Femur (tissue), 1 donor: ENCODE measurements at regions not wholly inside any gene's neighbourhood (a gene's known extent, or its start where the extent isn't known, plus 50 kb on each side); places are given as distances from the start of the nearest gene placed in this dataset.

Experiments used
- DNase-seq: peaks from one replicate; pipeline ENCODE4 v3.0.0-alpha.2; 2017

DNA sequence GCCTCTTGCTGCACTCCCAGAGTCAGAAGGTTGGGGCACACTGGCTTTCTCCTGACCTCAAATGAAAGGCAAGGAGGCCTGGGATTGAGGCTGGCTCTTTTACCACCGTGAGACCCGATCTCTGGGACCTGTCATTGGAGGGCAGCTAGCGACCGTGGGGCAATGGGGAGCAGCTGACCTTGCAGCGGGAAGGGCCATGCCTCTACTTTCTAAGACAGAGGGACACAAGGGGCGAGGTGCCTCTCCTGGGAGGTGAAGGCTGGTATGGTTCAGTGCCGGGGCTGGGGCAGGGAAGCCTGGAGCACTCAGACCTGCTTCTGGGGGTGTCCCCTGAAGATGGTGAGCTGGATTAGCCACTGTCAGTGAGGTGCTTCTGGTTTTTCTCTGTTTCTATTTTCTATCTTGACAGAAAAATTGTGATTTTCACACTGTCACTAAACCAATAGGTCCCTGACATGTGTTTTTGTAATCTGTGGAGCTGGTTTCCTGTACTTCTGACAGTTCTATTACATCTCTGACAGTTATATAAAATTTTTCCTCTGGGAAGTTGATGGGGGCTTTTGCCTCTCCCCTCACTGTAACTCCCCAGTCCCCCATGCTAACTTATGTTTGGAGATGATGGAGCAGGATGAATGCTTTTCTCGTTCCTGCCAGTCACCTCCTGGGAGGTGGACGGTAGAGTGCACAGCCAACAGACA, 340.8 kb downstream of the RPS24 start:
- DNase-seq: no peak

DNA sequence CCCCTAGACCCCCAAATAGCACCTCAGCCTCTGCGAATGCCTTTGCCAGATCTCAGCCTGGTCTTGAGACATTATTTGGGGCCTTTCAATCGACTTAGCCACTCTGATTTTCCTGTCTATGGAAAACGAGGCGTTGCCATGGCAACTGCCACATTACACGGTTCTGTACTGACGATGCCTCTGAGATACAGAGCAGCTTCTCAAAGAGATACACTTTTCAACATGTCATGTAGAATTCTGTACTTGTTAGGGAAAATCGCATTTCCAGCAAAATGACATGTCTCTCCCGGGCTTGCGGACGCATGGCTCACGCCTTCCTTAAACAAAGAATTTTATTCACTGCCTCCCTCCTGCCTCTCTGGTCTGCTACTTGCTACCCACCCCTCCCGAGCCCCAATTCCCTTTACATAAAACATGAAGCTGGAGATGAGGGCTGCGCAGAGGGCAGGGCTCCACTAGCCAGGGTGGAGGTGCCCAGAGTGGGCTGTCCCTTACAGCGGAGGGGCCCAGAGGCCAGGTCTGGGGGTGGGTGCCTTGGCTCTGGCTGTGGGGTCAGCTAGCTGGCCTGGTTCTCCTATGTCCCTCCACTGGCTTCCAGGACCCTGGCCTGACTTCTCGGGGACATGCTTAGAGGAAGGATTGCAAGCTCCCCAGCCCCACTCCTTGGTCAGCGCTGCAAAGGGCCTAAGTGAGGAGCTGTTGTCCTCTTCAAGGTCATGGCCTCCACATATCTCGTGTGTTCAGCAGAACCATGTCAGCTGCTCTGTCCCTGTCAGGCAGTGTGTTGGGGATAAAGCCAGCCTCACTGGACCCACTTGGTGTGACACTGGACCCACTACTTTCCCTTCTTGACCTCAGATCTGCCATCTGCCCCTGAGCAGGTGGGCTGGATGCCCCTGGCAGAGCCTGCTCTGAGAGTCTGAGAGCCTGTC, 342.5 kb downstream of the RPS24 start:
- DNase-seq: no peak

DNA sequence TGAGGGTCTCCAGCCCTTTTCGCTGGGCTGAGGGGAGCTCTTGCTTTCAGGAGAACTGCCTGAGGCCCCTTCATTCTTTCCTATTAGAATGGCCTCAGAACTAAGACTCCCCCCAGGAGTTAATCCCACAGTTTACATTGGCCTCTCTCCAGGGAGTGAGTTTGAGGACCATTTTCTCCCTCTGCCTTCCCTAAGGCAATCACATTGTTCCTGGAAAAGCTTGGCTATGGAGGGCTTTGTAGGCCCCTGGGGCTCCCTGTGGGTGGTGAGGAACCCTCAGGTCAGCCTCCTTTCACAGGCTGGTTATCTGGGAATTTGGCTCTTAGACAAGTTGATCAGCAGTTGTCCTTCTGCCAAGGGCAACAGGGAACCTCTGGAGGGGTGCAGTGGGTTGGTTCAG, 343.7 kb downstream of the RPS24 start:
- DNase-seq: no peak

DNA sequence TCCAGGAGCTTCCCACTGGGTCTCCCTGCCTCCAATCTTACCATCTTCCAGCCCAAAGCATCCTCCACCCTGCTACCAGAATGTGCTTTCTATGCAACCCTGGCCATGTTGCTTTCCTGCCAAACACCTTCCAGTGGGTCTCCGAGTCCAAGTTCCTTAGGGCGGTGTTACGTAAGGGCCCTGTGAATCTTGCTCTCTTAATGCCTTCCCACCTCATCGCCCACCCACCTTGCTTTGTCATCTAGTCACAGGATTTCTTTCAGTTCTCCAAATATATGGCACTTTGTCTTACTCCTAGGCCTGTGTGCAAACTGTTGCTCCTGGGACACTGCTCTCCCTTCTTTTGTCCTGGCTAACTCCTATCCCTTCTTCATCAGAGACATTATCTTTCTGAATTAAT, 344.5 kb downstream of the RPS24 start:
- DNase-seq: no peak

DNA sequence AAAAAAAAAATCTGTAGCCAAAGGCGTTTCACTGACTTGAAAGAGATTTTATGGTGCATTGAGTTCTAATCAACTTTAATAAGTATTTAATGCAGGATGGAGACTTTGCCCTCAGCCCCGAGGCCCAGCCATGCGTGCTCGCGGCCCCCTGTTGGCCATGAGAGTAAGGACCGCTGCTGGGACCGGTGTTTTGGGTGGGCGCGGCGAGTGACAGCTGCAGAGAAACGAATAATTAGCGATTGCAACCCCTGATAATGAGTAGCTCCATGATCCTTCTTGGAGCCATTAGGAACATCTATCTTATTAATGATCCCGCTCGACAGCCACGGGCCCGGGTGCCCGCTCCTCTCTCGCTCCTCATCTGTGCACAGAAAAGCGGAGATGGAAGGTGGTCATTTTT, 347.4 kb downstream of the RPS24 start:
- no peak for DNase-seq

DNA sequence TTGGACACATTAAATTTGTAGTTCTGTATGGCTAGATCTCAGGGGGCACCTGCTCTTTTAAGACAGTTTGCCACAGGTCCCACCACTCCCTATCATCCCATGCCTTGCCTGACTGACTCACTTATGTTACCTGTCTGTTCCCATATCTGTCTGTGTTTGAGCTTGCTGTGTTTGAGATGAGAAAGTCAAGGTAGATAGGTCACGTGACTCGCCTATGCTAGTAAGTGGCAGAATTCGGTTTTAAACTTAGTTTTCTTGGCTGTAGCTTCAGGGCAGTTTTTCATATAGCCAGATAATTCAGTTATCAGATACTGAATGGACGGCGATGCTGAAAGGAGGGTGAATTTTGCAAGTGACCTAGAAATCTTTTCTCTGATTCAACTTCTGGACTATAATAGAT, 348.4 kb downstream of the RPS24 start:
- DNase-seq: no peak

DNA sequence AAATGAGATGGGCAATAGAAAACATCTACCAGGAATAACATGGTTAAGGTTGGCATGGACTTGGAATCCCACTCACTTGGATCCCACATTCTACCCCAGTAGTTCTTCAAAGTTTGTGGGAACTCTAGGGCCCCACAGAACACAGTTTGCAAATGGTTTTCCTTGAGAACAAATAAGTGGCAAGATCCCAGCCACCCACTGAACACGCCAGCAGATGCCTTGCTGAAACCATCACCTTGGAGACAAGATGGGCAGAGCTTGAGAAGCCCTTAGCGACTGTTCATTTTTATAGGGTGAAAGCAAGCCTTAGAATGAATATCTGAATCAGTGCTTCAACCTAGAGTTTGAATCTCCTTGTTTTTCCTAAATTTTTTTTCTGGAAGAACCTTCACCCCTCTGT, 349.1 kb downstream of the RPS24 start:
- no peak for DNase-seq

DNA sequence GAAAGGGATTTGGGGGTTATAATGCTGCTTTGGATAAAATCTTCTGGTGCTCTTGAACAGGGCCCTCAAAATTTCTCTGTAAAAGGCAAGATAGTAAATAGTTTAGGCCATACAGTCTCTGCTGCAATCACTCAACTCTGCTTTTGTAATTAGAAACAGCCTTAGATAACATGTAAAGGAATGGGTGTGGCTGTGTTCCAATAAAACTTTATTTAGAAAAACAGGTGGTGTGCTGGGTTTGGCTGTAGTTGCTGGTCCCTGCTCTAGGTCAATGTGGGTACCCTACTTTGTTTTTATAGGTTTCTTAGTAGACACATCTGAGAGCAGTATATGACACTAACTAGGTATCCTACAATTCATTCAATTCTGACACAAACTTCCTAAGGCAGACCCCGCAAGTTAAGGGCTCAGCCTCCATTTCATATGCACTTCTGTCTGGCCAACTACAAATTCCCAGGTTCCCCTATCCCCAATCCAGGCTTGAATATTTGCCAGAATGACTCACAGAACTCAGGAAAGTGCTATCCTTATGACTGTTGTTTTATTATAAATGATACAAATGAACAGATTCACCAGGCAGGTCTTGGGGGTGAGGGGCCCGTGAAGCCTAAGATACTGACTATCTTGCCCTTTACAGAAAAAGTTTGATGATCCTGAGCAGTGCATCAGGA, 349.9 kb downstream of the RPS24 start:
- DNase-seq: no peak

DNA sequence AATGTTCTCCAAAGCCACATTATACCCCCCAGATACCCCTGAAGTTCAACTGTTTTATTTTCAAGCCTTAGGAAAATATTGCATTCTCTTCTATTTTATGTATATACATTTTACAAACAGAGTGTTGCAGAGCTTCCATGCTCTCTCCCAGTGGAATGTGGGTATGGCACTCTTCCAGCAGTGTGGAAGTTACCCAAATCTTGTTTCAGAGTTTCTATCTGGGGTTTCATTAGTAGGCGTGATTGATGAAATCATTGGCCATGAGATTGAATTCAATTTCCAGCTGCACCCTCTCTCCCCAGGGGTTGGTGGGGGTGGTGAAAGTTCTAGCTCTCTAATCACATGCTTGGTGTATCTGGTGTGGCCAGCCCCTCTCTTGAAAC, 350.4 kb downstream of the RPS24 start:
- no peak for DNase-seq

DNA sequence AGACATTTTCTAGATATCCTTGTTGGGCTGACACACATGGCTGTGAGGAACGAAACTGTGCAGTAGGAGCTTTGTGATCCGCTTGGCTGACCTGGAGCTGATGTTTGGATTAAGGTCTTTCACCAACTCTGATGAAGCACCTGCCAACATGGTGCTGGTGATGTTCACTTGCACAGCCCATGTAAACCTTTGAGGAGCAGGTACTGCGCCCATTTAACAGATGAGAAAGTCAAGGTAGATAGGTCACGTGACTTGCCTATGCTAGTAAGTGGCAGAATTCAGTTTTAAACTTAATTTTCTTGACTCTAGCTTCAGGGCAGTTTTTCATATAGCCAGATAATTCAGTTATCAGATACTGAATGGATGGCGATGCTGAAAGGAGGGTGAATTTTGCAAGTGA, 351.9 kb downstream of the RPS24 start:
- no peak for DNase-seq

DNA sequence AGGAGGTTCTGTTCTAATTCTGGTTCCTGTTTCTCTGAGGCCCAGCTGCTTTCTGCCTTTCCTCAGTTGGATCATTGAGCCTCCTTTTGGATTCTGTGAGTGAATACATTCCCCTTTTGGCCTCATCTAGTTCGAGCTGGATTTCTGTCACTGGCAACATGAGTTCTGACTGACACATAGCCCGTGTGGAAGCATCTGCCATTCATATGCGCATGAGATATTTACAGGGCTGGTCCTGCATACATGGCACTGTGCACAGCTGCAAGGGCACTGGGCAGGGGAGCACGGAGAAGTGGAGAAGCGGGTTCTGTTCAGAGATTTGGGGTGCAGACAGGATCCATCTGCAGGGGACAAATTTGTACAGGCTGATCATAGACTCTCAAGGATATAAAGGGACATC, 352.8 kb downstream of the RPS24 start:
- DNase-seq: no peak

DNA sequence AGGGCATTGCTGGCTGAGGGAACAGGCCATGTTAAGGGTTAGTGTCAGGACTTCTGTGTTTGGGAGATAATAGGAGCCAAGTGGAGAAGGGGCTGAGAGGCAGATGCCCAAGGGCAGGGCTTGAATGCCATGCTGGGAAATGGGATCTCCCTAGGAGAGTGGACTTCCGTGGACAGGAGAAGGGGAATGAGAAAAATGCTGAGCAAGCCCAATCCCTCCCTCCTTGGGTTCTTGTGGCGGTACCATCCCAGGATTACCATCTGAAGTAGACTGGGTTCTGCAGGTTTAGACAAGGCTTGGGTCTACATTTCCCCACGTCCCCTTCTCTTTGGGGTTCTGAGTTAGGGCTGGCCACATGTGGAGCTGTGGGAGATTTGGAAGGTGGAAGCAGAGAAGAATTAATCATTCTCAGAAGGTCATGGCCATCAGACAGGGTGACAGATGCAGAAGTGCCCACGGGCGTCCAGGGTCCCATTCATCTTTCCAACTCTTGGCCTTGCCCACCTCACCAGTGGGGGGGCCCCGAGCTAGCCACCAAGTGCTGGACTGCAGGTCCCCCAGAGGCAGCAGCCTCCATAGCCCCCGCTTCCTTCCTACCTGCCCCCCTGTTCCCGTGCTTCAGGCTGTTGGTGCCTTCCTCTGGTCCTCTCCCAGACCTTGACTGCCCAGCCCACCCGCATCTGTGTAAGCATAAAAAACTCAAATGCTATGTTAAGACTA, 354.8 kb downstream of the RPS24 start:
- no peak for DNase-seq

DNA sequence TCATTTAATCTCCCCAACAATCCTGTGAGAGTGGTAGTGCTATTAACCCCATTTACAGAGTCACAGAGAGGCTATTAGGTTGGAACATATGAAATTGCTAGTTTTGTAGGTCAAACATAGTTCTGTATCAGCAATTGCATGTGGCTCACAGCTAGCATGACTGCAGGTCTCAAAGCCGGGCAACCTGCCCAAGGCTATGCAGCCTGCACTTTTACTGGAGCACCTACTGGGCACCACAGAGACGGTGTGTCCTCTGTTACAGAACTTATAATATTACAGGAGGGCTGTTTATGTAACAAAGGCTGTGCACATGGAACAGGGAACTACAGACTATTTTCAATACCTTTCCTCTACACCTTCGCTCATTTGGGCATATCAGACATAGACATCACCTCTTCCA, 355.8 kb downstream of the RPS24 start:
- no peak for DNase-seq

DNA sequence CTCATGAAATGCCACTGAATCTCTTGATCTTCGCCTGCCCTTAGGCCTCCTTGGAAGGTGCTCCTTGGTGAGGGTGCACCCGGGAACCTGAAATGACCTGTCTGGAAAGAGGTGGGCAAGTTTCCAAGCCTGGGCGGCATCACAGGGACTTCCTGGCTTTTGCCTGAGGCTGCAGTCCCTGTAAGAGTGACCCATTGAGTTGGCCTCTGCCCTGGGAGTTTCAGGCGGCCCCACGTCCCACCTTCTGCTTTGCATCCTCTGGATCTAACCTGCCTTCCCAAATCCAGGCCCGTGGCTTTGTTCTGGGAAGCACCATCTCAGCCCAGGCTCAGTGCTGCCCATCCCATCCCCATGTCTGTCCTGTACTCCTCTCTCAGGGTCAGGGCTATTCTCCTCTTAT, 356.4 kb downstream of the RPS24 start:
- DNase-seq: no peak

DNA sequence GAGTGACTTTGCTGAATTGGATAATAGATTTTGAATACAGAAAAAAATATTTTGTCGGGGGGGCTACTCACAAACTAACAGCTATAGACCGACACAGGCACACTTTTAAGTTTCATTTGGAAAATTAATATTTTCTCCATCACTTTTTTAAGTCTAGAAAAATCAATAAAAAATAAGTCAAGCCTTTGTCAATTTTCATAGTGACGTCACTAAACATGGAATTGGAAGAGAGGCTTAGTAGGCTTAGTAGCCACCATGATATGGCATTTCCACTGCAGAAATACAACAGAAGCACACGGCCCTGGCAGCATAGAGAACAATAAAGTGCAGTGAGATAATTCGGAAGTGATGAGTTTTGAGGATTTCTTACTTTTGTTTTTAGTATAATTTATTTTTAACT, 357.2 kb downstream of the RPS24 start:
- DNase-seq: no peak

DNA sequence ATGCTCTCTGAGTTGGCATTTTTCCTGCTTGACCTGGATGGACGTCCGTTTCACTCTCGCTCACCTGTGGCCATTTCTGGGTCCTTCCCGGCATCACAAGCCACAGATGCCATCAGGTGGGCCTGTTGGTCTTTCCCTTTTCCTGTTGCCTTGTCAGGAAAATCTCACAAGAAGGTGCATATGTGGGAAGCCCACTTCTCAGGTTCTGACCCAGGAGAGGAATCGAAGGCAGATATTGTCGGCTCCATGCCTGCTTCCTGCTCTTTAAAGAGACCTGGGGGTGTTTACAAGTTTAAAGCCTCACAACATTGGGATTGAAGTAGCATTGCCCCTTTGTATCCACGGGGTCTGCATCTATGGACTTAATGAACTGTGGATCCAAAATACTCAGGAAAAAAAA, 357.9 kb downstream of the RPS24 start:
- no peak for DNase-seq

DNA sequence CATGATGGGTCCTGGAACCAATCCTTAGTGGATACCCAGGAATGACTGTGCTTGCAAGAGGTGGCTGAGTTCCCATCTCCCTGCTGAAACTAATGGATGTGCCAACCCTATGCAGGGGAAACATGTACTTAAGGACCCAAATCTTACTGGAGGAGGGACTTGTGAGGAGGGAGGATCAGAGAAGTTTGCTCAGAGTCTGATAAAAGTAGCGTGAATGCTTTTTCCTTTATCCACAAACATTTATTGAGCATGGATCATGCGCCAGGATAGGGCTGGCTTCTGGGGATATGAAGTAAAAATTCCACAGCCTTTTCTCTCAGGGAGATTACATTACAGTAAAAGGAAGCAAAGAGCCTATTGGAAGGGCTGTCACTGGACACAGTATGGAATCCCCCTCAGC, 358.5 kb downstream of the RPS24 start:
- no peak for DNase-seq

DNA sequence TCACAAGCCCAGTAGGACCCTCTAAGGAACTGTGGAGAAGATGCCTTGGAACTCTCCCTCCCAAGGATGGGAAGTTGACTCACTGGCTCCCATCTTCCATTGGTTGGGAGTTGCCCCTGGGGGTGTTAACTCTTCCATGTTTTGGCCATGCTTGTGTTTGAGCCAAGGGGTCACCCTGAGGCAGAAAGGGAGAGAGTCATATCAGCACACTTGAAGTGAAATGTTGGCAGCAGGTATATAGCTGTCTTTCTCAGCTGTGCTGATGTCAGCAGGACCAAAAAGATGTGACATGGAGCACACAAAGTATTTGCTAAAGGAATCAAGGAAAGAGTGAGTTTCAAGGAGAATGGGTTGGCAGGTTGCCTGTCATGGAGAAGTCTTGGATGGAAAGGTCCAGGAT, 359.4 kb downstream of the RPS24 start:
- DNase-seq: no peak

DNA sequence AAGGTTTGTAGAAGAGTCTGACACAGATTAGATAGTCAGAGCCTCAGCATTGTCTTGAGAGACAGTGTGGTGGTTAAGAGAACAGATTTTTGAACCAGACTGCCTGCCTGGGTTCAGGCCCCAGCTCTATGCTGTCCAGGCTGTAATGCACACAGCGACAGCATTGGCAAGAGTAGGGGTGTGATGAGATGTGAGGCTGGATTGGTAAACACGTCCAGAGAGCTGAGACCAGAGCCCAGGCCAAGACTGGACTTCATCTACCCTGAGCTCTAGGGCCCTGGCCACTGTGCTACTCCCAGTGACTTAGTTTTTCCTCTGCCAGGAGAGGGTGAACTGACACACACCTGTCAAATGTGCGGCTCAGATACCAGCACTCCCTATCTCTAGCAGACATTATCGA, 360.4 kb downstream of the RPS24 start:
- no peak for DNase-seq

DNA sequence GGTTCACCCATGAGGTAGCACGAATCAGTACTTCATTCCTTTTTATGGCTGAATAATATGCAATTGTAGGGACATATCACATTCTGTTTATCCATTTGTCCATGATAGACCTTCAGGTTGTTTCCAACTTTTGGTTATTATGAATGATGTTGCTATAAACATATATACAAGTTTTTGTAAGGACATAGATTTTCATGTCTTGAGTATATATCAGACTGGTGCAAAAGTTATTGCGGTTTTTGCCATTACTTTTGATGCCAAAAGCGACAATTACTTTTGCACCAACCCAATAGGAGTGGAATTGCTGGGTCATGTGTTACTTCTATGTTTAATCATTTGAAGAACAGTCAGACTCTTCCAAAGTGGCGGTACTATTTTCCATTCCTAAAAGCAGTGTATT, 361.5 kb downstream of the RPS24 start:
- no peak for DNase-seq

DNA sequence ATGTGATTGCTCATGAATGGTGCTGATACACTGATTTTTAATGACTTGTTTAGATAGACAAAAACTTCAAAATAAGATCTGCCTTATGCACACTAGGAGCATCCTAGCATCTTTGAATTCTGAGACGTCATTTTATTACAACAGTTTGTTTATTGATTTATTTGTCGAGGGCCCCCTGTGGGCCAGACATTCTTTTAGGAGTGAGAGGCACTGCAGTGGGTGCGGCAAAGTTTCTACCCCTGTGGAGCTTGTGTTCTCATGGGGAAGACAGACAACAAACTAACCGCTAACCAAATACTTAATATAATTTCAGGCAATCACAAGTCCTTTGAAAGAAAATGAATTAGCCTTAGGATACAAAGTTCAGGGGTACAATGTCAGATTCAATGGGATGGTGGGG, 363.1 kb downstream of the RPS24 start:
- DNase-seq: no peak

DNA sequence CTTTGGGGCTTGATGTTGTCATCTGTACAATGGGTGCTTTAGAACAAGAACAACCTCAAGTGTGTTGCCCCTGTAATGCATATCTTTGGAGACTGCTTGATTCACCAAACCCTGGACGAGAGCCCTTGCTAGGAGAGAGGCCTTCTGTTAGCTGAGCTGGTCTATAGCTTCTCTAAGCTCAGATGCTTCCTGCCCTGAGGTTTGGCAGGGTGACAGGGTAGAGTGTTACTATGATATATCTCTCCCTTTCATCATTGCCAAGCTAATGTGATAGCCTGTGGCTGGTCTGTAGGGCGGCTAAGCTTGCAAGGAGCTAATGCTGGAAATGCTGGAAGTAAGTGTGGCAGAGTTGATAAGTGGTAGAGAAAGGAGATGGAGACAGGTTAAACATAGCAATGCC, 364.1 kb downstream of the RPS24 start:
- DNase-seq: no peak

DNA sequence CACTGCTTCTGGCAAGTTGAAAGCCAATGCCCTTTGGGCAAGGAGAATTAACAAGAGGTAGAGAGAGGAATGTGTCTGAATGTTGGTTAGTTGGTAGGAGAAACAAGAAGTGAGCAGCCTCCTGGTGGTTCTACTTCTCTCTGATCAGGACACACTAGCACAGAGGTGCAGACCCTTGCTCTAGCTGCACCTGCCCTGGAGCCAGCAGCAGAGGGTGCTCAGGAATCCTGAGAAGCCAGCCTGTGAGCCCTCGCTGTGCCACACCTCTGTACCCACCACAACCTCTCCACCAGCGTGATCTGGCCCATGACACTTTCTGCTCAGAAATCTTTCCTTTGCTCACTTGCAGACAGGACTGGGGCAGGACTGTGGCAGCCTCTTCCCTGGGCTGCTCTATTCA, 364.7 kb downstream of the RPS24 start:
- DNase-seq: no peak
